GM12891 (cell line): ENCODE measurements at regions not wholly inside any gene's neighbourhood (a gene's known extent, or its start where the extent isn't known, plus 50 kb on each side); places are given as distances from the start of the nearest gene placed in this dataset.

Experiments used
- DNase-seq: peaks from one replicate; pipeline ENCODE4 v3.0.0; 2011; ENCODE audit warnings: low spot score; ENCODE audit not compliant: insufficient read length
- FAIRE-seq: peaks from 2 replicates; lab custom pipeline; 2011; peaks lifted over from hg19 to GRCh38; lab: Jason Lieb, UNC
- PAX5 ChIP-seq: IDR thresholded peaks from 2 replicates; pipeline ENCODE4 v1.6.1; 2011; ENCODE audit warnings: low read length, moderate library complexity, mild to moderate bottlenecking; ENCODE audit not compliant: insufficient read depth, severe bottlenecking
- POLR2A ChIP-seq: IDR thresholded peaks from 2 replicates; pipeline ENCODE4 v1.6.1; 2011; ENCODE audit warnings: low read depth, low read length, control low read depth
- POLR2AphosphoS5 ChIP-seq: IDR thresholded peaks from 2 replicates; pipeline ENCODE4 v1.6.1; 2011; ENCODE audit warnings: low read depth, low read length, control low read depth
- POU2F2 ChIP-seq: IDR thresholded peaks from 2 replicates; pipeline ENCODE4 v1.6.1; 2011; ENCODE audit warnings: low read depth, mild to moderate bottlenecking, control low read depth, low read length, moderate library complexity
- SPI1 ChIP-seq: IDR thresholded peaks from 2 replicates; pipeline ENCODE4 v1.6.1; 2011; ENCODE audit warnings: low read depth, low read length, control low read depth
- TAF1 ChIP-seq: IDR thresholded peaks from 2 replicates; pipeline ENCODE4 v1.6.1; 2011; ENCODE audit warnings: low read depth, low read length, control low read depth

GRCh38 chr10:56698506-56698905, 337.4 kb upstream of the ZWINT start:
- DNase-seq: no peak
- FAIRE-seq: no peak
- no peak for TF ChIP-seq TAF1
- no peak for TF ChIP-seq POLR2AphosphoS5
- no peak for TF ChIP-seq POLR2A
- no peak for TF ChIP-seq SPI1
- no peak for TF ChIP-seq PAX5
- no peak for TF ChIP-seq POU2F2

GRCh38 chr10:56679578-56679977, 318.5 kb upstream of the ZWINT start:
- no peak for FAIRE-seq
- DNase-seq: no peak
- TF ChIP-seq POLR2AphosphoS5 (no peak), TAF1 (no peak), SPI1 (no peak), POLR2A (no peak), PAX5 (no peak), POU2F2 (no peak)

GRCh38 chr10:56662765-56663447, 301.8 kb upstream of the ZWINT start:
- TF ChIP-seq POU2F2: no peak
- no peak for TF ChIP-seq TAF1
- no peak for TF ChIP-seq PAX5
- TF ChIP-seq SPI1: peak; percentile 60
- no peak for TF ChIP-seq POLR2A
- TF ChIP-seq POLR2AphosphoS5: no peak
- DNase-seq (no peak), FAIRE-seq (peak; percentile 5)

GRCh38 chr10:56653289-56653688, 292.2 kb upstream of the ZWINT start:
- DNase-seq: no peak
- FAIRE-seq: no peak
- TF ChIP-seq PAX5: no peak
- no peak for TF ChIP-seq POU2F2
- no peak for TF ChIP-seq POLR2AphosphoS5
- no peak for TF ChIP-seq TAF1
- TF ChIP-seq POLR2A: no peak
- TF ChIP-seq SPI1: no peak

- no peak for FAIRE-seq
- DNase-seq: no peak
- TF ChIP-seq POLR2A (no peak), PAX5 (no peak), POU2F2 (no peak)
Measured at GRCh38 chr10:56646329-56647111, 285.5 kb upstream of the ZWINT start.

DNA sequence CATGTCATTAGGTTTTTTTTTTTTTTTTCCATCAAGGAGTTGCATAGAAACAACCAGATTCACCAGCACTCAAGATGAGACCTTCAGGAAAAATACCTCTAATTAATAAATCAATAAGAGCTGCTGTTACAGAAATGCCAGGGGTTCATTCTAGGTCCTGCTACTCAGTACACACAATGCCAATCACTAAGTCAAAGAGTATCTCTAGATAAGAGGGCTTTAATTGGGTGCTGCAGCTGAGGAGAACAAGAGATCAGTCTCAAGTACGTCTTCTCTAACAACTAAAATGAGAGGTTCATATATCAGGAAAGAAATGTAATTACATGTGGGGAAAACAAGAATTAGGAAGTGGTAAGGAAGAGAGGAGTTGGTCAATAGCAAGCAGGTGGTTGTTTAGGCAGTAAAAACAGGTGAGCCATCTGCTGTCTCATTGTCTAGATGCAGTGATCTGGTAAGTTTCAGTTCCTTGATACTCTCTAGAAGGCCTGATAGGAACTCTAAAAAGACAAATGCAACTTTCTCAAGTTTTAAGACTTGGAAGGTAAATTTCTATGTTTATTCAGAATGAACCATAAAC, 272.9 kb upstream of the ZWINT start:
- FAIRE-seq (peak; percentile 90), DNase-seq (peak; percentile 4)
- TF ChIP-seq PAX5 (peak; percentile 63), POU2F2 (no peak), SPI1 (peak; percentile 97), TAF1 (no peak)

DNA sequence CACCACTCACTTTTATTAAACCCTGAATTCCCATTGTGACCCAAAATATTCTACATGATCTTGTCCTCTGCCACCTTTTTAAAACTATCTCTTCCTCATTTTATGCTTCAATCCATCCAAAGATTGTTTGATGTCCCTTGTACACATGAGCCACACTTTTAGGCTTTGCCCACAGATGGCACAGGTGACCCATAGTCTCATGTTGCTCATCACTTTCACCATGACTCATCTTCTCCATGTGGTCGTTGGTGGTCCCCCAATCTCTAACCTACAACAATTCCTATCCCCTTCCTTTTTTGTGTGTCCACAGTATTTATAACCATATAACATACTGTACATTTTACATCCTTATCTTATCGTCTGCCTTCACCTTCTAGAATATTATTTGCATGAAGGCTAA, 271.5 kb upstream of the ZWINT start:
- TF ChIP-seq TAF1: no peak
- no peak for TF ChIP-seq SPI1
- no peak for TF ChIP-seq POLR2AphosphoS5
- TF ChIP-seq POU2F2: no peak
- TF ChIP-seq POLR2A: no peak
- no peak for TF ChIP-seq PAX5
- no peak for DNase-seq
- peak; percentile 35 for FAIRE-seq

DNA sequence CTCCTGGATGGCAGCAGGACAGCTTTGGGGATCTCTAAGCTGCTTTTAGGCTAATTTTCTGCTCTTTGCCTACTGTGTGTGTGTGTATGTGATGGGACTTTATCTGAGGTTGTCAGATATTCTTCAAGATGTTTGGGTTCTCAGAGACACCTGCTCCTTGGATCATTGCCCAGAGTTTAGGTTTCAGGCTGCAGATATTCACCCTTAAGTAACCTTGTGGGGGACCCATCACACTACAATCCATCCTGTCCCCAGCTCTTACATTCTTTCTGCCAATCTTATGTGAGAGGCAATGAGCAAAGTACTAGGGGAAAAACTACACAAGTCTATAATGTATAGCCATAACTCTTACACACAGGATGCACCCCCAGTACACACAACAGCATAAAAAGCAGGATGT, 263.0 kb upstream of the ZWINT start:
- no peak for FAIRE-seq
- TF ChIP-seq TAF1 (no peak), PAX5 (no peak), POLR2AphosphoS5 (no peak), POU2F2 (no peak), POLR2A (no peak), SPI1 (no peak)

GRCh38 chr10:56623064-56623463, 262.0 kb upstream of the ZWINT start:
- DNase-seq (no peak), FAIRE-seq (peak; percentile 55)
- no peak for TF ChIP-seq TAF1
- TF ChIP-seq PAX5: no peak
- no peak for TF ChIP-seq POU2F2
- no peak for TF ChIP-seq POLR2AphosphoS5
- no peak for TF ChIP-seq SPI1
- no peak for TF ChIP-seq POLR2A

More for the DNA sequence above, 263.0 kb upstream of the ZWINT start:
- DNase-seq: no peak
